Epidermal melanocyte (primary cell): ENCODE measurements at regions not wholly inside any gene's neighbourhood (a gene's known extent, or its start where the extent isn't known, plus 50 kb on each side); places are given as distances from the start of the nearest gene placed in this dataset.

Source experiments
- DNase-seq: peaks from one replicate; pipeline ENCODE4 v3.0.0; 2011; ENCODE audit warnings: low spot score; ENCODE audit not compliant: insufficient read length

- no peak for DNase-seq
Observed at GRCh38 chr10:113219446-113219845, 269.4 kb downstream of the TCF7L2 start.

- no peak for DNase-seq
Observed at GRCh38 chr10:113221756-113222168, 271.7 kb downstream of the TCF7L2 start.

DNA sequence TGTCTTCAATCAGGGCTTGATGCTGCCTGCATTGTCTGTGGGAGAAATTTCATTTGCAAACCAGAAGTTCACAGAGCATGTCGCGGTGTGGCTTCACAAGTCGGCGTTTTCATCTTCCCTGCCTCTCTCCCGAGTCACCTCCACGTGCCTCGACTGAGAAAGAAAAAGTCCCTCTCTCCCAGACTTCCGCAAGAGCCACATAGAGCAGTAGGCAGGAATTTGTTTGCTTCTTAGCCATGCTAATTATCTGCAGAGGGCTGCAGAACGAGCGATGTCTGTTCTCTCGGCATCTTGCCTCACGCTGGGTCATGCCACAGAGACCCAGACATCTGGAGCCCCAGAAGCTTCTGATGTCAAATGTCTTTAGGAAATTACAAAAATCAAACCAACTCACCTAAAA lies 272.2 kb downstream of the TCF7L2 start:
- DNase-seq, result no peak

- no peak for DNase-seq
Observed at GRCh38 chr10:113225364-113225763, 275.3 kb downstream of the TCF7L2 start.

DNA sequence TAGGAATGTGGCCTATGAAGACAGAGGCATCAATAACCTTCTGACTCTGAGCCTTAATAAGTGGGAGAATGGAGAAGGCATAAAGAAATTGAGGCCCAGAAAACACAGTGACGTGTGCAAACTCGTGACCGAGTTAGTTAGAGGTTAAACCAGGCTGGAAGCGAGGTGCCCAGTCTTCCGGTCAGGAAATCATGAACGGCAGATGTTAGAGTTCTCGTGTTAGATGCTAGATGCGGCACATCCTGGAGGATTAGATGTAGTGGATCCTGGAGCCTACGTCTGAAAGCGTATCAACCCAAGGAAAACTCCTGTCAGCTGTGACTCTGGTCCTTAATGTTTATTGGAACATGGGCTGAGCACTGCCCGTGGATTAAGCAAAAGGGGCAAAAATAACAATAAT lies 275.9 kb downstream of the TCF7L2 start:
- DNase-seq, result no peak

- DNase-seq, result no peak
Observed at GRCh38 chr10:113226399-113226798, 276.4 kb downstream of the TCF7L2 start.

DNA sequence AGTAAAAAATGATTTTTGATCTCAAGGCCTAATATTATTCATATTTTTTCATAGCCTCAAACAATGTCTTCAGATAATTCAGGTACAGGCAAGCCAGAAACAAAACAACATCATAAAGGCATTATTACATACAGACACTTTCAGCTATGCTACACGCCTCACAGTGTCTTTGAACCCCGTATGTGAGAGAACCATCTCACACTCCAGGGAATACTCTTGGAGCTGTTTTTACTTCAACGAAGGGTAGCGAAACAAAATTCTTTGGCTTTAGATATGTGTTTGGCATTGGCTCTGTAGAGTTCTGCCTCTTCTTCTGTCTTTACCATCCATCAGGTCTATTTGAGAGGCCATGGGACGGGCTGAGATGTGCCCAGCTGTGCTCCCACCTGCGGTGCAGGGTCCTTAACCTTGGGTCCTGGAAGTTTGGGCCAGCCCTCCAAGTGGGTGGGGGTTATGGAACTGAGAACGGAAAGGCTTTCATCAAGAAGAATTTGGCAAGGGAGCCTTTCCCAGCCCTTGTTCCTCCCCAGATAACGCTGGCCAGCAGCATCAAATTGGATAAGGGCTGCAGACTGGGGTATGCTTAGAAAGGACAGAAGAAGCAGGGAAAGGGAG lies 276.9 kb downstream of the TCF7L2 start:
- DNase-seq, result no peak

- DNase-seq, result no peak
Observed at GRCh38 chr10:113228530-113228929, 278.5 kb downstream of the TCF7L2 start.

DNA sequence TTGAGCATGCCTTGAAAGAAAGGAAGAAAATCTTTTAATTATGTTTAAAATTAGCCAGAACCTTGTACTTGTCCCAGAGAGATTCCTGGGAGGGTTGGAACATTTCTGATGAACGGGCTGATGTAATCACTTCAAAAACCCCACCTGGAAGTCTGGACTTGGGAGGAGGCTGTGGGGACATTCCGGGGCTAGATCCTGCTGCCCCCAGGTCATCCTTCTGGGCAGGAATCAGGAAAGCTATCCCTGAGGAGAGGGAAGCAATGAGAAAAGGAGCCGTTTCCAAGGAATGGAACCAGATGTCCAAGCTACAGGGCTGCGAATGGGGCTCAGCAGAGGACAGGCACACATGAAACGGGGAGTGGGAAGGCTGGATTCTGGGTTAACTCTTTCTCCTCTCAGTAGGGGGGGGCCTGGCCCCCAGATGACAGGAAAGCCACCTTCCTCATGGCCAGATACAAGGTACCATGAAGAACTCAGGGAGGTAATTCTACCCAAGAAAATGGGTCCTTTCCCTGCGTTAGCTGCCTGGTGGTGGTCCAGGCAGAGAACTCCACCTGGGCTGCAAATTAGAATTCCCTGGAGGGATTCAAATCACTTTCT lies 280.1 kb downstream of the TCF7L2 start:
- DNase-seq, result no peak

DNA sequence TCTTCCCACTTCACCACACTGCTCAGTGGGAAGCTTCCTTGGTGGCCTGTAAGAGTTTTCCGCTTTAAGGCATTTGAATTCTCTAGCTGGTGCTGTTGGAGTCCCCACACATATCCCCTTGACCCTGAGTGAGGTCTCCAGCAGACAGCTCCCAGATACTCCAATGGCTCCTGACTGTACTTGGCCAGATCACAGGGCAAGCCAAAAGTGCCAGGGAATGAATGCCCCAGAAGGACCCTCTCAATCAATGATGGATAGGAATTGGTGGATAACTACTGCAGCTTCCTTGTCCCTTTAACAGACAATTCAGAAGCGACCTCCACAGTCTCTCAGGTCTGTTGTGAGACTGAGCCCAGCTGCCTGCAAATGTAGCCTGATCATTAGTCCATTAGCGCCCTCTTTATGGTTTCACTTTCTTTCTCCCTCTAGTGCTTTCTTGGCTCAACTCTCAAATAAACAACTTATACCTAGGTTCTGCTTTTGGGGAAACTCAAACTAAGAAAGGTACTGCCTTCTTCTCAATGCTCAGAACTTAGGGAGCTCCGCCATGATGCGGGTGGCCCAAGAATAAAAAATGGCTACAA lies 283.0 kb downstream of the TCF7L2 start:
- DNase-seq, result no peak

- no peak for DNase-seq
Observed at GRCh38 chr10:113234481-113234880, 284.4 kb downstream of the TCF7L2 start.

GRCh38 chr10:113235508-113235907 lies 285.5 kb downstream of the TCF7L2 start:
- no peak for DNase-seq

DNA sequence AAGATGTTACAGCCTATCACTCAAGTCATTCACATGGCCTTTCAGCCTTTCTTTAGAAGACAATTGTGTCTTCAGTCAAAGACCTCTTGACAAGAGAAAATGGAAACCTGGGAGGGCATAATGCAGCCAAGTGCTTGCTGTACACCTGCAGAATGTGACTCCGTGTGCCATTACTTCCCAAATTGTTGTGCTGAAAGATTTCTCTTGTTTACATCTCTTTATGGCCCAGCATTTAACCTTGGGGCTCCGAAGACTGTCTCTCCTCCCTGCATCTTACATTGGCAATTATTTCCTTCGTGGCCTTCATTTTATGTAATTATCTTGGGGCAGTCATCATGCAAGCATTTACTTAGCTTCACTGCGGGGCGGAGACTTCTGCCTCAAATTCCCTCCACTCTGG lies 287.0 kb downstream of the TCF7L2 start:
- no peak for DNase-seq

- no peak for DNase-seq
Observed at GRCh38 chr10:113239566-113240350, 289.7 kb downstream of the TCF7L2 start.

- no peak for DNase-seq
Observed at GRCh38 chr10:113240736-113241135, 290.7 kb downstream of the TCF7L2 start.

DNA sequence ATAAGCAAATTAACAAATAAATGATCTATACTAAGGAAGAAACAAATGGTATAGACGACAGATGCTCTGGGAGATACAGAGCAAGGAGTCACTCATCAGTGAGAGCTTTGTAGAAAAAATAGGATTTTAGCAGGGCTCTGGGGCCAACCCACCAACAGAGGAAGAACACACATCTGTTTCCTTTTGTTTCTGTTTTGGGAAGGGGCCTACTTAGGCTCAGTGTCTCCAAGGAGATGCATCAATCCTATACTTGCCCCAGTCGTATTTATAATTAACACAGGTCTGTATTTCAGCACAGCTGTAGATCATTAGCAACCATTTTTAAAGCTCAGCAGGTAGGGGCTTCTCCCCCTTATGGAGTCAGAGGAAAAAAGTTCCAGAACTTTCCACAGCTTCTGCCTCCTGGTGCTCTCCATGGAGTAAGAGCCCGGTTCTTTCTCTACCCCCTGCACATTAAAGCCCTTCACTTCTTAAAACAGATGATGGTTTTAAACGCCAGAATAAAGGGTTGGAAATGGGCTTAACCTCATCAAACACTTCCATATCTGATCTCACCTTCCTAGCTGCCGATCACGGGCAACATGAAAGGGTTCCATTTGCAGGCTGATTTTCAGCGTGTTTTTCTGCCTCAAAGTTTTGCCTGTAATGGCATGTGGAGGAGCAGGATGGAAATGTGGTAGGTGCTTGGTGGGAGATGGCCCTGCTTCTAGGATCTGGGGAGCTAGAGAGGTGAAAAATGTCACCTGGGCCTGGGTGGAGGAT lies 291.7 kb downstream of the TCF7L2 start:
- no peak for DNase-seq

GRCh38 chr10:113243311-113243710 lies 293.3 kb downstream of the TCF7L2 start:
- DNase-seq, result no peak

GRCh38 chr10:113244750-113245149 lies 294.7 kb downstream of the TCF7L2 start:
- no peak for DNase-seq

GRCh38 chr10:113245286-113245685 lies 295.2 kb downstream of the TCF7L2 start:
- DNase-seq, result no peak

DNA sequence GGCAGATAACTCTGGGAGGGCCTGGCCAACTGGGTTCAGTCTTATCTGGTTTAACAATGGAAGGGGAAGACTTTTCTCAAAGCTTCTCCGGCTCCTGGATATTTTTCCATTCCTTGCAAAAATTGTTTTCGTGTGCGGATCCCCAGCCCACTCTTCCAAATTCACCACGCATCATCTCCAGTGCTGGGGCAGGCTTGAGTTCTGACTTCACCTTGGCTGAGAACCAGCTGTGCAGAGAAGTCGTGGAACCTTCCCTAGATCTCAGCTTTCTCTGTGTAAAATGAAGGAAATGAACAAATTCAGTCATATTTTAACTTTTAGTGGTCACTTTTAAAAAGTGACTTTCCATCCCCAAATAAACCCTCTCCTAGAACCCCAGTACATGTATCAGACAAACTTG lies 297.0 kb downstream of the TCF7L2 start:
- DNase-seq, result no peak
